ENCODE measurements at regions not wholly inside any gene's neighbourhood (a gene's known extent, or its start where the extent isn't known, plus 50 kb on each side); places are given as distances from the start of the nearest gene placed in this dataset.

DNA sequence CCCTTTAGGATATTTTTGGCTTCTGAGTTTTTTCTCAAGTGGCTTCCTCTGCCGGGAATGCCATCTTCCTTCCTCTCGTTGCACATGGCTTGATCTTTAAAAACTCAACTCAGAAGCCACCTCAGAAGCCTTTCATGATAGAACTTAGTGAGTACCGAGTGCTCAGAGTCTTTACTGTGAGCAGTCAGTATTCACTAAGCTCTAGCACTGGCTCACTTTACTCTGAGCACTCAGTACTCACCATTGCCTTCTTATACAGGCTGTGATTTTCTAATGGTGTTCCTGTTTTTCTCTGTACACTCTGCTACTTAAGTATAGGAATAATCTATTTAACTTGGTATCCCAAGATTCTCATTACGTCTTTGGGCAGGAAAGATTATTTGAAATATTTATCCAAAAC is 116.2 kb downstream of the PFDN4 start:
- H3K27me3 Mint-ChIP-seq (ENCODE audit: unreplicated experiment), result no peaks in the 10 kb centered on the region
- TF ChIP-seq, protein P1, sequence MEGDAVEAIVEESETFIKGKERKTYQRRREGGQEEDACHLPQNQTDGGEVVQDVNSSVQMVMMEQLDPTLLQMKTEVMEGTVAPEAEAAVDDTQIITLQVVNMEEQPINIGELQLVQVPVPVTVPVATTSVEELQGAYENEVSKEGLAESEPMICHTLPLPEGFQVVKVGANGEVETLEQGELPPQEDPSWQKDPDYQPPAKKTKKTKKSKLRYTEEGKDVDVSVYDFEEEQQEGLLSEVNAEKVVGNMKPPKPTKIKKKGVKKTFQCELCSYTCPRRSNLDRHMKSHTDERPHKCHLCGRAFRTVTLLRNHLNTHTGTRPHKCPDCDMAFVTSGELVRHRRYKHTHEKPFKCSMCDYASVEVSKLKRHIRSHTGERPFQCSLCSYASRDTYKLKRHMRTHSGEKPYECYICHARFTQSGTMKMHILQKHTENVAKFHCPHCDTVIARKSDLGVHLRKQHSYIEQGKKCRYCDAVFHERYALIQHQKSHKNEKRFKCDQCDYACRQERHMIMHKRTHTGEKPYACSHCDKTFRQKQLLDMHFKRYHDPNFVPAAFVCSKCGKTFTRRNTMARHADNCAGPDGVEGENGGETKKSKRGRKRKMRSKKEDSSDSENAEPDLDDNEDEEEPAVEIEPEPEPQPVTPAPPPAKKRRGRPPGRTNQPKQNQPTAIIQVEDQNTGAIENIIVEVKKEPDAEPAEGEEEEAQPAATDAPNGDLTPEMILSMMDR (IDR thresholded peaks at IDR 0.05; ENCODE audit: partially characterized antibody, unreplicated experiment), result no peak
- H3K4me1 Mint-ChIP-seq (ENCODE audit: low read depth, unreplicated experiment), result no peaks in the 10 kb centered on the region

DNA sequence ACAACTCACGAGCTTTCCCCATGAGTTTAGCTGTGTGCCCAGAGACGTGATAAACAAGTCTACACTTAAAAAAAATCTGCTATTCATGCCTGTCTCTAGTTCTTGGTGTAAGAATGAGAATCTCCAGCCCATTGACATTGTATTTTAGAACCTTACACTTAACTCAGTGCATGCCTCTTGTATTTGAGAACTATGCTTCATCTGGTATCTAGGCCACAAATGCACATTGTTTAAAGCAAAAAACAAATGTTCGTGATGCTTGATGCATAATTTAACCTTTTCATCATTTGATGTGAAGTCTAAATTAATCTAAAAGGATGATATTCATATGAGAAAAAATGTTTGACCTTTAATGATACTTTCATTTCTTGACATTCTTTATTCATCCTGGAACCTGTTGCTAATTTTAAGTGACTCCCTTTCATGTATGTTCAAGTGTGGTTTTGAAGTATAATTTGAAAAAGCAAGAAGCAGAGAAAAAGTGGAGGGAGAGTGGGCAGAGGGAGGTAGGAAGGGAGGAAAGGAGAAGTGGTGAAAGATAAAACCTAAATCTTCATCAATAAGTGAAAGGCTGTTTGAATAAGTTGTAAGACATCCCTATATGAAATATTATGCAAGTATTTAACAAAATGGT is 116.9 kb downstream of the PFDN4 start:
- Mint-ChIP-seq H3K4me3 (ENCODE audit: unreplicated experiment) (no peak overlapping the region), H3K27ac (ENCODE audit: unreplicated experiment) (no peak overlapping the region), H3K36me3 (ENCODE audit: unreplicated experiment) (no peaks in the 10 kb centered on the region), H3K27me3 (ENCODE audit: unreplicated experiment) (no peaks in the 10 kb centered on the region), H3K9me3 (ENCODE audit: unreplicated experiment) (peaks cover 3% of the 10 kb centered on the region), H3K4me1 (ENCODE audit: low read depth, unreplicated experiment) (no peaks in the 10 kb centered on the region)
- TF ChIP-seq, protein P1 (IDR thresholded peaks at IDR 0.05; ENCODE audit: partially characterized antibody, unreplicated experiment), result no peak
- no peak for DNase-seq

More for the DNA sequence above, 116.2 kb downstream of the PFDN4 start:
- no peak overlapping the region for H3K27ac Mint-ChIP-seq (ENCODE audit: unreplicated experiment)
- peaks cover 3% of the 10 kb centered on the region for H3K9me3 Mint-ChIP-seq (ENCODE audit: unreplicated experiment)
- H3K4me3 Mint-ChIP-seq (ENCODE audit: unreplicated experiment), result no peak overlapping the region
- no peak for DNase-seq
- H3K36me3 Mint-ChIP-seq (ENCODE audit: unreplicated experiment), result no peaks in the 10 kb centered on the region

DNA sequence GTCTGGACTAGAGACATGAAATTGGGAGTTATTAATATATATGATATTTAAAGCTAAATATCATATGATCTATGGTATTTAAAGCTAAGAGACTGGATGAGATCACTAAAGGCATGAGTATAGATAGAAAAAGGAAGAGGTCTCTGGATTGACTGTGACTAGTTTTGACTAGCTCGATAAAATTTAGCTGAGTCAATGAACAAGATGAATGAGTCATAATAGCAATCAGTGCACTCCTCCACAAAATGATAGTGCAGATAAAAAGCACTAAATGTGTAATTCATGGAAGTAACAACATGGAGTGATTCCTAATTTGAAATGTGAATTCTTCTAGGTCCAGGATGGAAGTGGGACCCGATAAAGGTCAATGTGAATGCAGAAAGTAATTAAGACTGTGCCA is 127.4 kb downstream of the PFDN4 start:
- no peaks in the 10 kb centered on the region for H3K27me3 Mint-ChIP-seq (ENCODE audit: unreplicated experiment)
- no peak for DNase-seq
- H3K9me3 Mint-ChIP-seq (ENCODE audit: unreplicated experiment), result peaks cover 2% of the 10 kb centered on the region
- no peak overlapping the region for H3K4me3 Mint-ChIP-seq (ENCODE audit: unreplicated experiment)
- no peak overlapping the region for H3K27ac Mint-ChIP-seq (ENCODE audit: unreplicated experiment)
- H3K36me3 Mint-ChIP-seq (ENCODE audit: unreplicated experiment), result peaks cover 4% of the 10 kb centered on the region
- no peaks in the 10 kb centered on the region for H3K4me1 Mint-ChIP-seq (ENCODE audit: low read depth, unreplicated experiment)
- TF ChIP-seq, protein P1 (IDR thresholded peaks at IDR 0.05; ENCODE audit: partially characterized antibody, unreplicated experiment), result no peak

DNA sequence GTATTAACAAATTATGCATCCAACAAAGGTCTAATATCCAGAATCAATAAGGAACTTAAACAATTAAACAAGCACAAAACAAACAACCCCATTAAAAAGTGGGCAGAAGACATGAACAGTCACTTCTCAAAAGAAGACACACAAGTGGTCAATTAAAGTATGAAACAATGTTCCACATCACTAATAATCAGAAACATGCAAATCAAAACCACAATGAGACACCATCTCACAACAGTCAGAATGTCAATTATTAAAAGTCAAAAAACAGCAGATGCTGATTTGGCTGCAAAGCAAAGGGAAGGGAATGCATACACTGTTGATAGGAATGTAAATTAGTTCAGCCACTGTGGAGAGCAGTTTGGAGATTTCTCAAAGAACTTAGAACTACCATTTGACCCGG is 129.3 kb downstream of the PFDN4 start:
- H3K9me3 Mint-ChIP-seq (ENCODE audit: unreplicated experiment), result peaks cover 2% of the 10 kb centered on the region
- no peak overlapping the region for H3K27ac Mint-ChIP-seq (ENCODE audit: unreplicated experiment)
- DNase-seq, result no peak
- H3K36me3 Mint-ChIP-seq (ENCODE audit: unreplicated experiment), result peaks cover 4% of the 10 kb centered on the region
- no peaks in the 10 kb centered on the region for H3K27me3 Mint-ChIP-seq (ENCODE audit: unreplicated experiment)
- TF ChIP-seq, protein P1 (IDR thresholded peaks at IDR 0.05; ENCODE audit: partially characterized antibody, unreplicated experiment), result no peak
- no peaks in the 10 kb centered on the region for H3K4me1 Mint-ChIP-seq (ENCODE audit: low read depth, unreplicated experiment)
- H3K4me3 Mint-ChIP-seq (ENCODE audit: unreplicated experiment), result no peak overlapping the region

DNA sequence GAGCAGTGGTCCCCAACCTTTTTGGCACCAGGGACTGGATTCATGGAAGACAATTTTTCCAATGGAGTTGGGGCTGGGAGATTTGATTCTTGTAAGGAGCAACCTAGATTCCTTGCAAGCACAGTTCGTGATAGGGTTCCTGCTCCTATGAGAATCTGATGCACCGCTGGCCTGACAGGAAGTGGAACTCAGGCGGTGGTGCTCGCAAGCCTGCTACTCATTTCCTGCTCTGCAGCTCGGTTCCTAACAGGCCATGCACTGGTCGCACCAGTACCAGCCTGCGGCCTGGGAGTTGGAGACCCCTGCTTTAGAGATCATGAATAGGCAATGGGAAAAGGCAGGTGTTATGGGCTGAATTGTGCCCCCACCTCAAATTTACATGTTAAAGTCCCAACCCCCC is 131.2 kb downstream of the PFDN4 start:
- TF ChIP-seq, protein P1 (IDR thresholded peaks at IDR 0.05; ENCODE audit: partially characterized antibody, unreplicated experiment), result no peak
- Mint-ChIP-seq H3K27ac (ENCODE audit: unreplicated experiment) (no peak overlapping the region), H3K27me3 (ENCODE audit: unreplicated experiment) (no peaks in the 10 kb centered on the region), H3K4me1 (ENCODE audit: low read depth, unreplicated experiment) (no peaks in the 10 kb centered on the region), H3K9me3 (ENCODE audit: unreplicated experiment) (peaks cover 2% of the 10 kb centered on the region), H3K36me3 (ENCODE audit: unreplicated experiment) (peaks cover 4% of the 10 kb centered on the region), H3K4me3 (ENCODE audit: unreplicated experiment) (no peak overlapping the region)
- DNase-seq, result no peak

Data from glutamatergic neuron (in vitro differentiated cells).